Inflammatory macrophage (primary cell): ENCODE measurements at regions not wholly inside any gene's neighbourhood (a gene's known extent, or its start where the extent isn't known, plus 50 kb on each side); places are given as distances from the start of the nearest gene placed in this dataset.
"Not testable (repeated sequence)": the region's sequence is repeated elsewhere in the genome, so short reads cannot be mapped to it uniquely, and the experiment has no call there.

Experiments
- DNase-seq, 2 donors: peaks; one replicate each; pipeline ENCODE4 v3.0.0-alpha.2; 2020 to 2022

DNA sequence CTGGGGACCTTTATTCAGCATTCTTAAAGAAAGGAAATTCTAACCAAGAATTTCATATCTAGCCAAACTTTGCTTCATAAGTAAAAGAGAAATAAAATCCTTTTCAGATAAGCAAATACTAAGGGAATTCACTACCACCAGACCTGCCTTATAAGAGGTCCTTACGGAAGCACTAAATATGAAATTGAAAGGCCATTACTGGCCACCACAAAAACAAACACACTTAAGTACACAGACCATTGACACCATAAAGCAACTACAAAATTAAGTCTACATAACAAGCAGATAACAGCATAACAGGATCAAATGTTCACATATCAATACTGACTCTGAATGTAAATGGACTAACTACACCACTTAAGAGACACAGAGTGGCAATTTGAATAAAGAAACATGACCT lies 361.4 kb upstream of the POU5F2 start:
- no peak for DNase-seq

GRCh38 chr5:94097384-94097783 lies 356.0 kb upstream of the POU5F2 start:
- DNase-seq = not testable (repeated sequence)

DNA sequence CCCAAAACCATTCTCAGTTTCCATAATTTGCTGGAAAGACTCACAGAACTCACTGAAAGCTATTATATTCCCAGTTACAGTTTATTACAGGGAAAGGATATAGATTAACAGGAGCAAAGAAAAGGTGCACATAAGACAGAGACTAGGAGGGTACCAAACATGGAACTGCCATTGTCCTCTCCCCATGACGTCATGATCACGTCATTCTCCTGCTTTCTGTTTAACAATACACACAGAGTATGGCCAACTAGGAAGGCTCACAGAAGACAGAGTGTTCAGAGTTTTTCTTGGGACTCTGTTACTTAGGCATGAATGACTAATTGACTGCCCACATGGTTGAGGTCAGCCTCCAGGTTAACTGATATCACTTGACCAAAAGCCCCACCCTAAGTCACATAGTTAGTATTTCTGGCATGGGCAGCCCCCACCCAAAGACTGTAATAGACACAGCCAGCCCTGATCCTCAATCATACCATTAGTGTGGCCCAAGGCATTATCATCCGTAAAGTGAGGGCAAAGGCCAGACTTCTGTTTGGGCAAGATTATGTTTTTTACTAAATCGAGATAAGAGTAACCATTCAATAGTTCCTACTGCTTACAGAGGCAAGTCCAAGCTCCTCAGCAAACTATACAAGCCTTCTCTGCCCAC lies 353.5 kb upstream of the POU5F2 start:
- no peak for DNase-seq

DNA sequence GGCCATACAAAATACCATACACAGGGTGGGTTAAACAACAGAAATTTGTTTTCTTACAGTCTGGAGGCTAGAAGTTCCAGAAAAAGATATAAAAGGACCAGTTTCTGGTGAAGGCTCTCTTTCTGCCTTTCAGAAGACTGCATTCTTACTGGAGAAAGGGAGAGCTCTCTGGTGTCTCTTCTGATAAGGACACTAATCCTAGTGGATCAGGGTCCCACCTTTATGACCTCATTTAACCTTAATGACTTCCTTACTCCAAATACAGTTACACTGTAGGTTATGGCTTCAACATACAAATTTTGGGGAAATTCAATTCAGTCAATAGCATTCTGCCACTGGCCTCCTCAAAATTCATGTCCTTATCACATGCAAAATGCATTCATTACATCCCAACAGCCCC lies 351.9 kb upstream of the POU5F2 start:
- DNase-seq = no peak

GRCh38 chr5:94086635-94087034 lies 345.2 kb upstream of the POU5F2 start:
- DNase-seq = not testable (repeated sequence)

DNA sequence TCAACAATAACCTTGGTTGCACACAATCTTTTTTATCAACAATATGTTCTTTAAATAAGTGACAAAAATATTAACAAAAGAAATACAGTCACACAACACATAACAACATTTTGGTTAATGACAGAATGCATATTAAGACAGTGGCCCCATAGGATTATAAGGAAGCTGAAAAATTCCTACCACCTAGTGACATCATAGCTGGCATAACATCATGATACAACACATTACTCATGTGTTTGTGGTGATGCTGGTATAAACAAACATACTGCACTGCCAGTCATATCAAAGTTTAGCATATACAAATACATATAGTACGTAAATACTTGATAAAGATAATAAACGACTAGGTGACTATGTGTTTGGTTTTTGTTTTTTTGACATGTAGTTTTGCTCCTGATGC lies 344.8 kb upstream of the POU5F2 start:
- no peak for DNase-seq

- DNase-seq = no peak
Observed at GRCh38 chr5:94082405-94082804, 341.0 kb upstream of the POU5F2 start.

DNA sequence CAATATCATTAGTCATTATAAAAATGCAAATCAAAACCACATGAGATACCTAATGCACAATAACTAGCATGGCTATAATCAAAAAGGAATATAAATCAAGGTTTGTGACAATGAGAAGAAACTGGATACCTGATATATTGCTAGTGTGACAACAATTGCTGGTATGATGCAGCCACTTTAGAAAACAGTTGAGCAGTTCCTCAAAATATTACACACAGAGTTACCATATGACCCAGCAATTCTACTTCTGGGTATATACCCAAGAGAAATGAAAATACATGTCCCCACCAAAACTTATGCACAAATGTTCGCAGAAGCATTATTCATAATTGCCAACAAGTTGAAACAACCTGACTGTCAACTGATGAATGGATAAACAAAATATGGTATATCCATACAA lies 339.7 kb upstream of the POU5F2 start:
- no peak for DNase-seq

- DNase-seq = no peak
Observed at GRCh38 chr5:94080390-94080789, 339.0 kb upstream of the POU5F2 start.

GRCh38 chr5:94072116-94072515 lies 330.7 kb upstream of the POU5F2 start:
- no peak for DNase-seq

- no peak for DNase-seq
Observed at GRCh38 chr5:94066437-94067207, 325.2 kb upstream of the POU5F2 start.

DNA sequence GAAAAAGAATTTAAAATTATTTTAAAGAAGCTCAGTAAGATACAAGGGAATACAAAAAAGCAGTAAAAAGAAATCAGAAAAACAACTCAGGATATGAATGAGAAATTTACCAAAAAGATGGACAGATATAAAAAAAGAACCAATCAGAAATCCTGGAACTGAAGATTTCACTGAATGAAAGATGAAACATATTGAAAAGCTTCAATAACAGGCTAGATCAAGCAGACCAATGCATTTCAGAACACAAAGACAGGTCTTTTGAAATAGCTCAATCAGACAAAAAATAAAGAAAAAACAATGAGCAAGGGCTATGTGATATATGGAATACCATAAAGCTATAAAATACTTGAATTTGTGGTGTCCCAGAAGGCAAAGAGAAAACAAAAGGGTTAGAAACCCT lies 322.6 kb upstream of the POU5F2 start:
- DNase-seq = no peak

DNA sequence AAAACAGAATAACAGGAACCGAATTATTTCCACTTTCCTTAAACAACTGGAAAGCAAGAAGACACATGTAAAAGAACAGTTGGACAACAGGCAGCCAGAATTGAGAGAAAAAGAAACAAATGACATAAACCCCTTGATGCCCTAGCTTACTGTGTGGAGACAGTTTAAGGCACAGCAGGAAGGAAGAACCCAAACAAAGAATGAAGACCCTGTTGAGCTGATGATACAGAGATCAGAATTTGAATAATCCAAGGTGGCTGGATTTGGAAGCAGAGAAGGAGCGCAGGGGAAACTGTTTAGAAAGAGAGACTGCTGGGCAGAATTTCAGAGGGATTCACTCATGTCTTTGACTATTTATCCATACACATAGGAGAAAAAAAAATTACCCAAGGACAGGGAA lies 316.3 kb upstream of the POU5F2 start:
- no peak for DNase-seq

GRCh38 chr5:94057217-94057616 lies 315.8 kb upstream of the POU5F2 start:
- no peak for DNase-seq

GRCh38 chr5:94049307-94049922 lies 308.0 kb upstream of the POU5F2 start:
- not testable (repeated sequence) for DNase-seq

- no peak for DNase-seq
Observed at GRCh38 chr5:94045839-94046782, 304.7 kb upstream of the POU5F2 start.

- no peak for DNase-seq
Observed at GRCh38 chr5:94043311-94043710, 301.9 kb upstream of the POU5F2 start.

GRCh38 chr5:94040591-94041148 lies 299.3 kb upstream of the POU5F2 start:
- DNase-seq = no peak

GRCh38 chr5:94039101-94039500 lies 297.7 kb upstream of the POU5F2 start:
- no peak for DNase-seq

- no peak for DNase-seq
Observed at GRCh38 chr5:94031631-94032030, 290.2 kb upstream of the POU5F2 start.

- no peak for DNase-seq
Observed at GRCh38 chr5:94028001-94028400, 286.6 kb upstream of the POU5F2 start.

- no peak for DNase-seq
Observed at GRCh38 chr5:94027145-94027544, 285.7 kb upstream of the POU5F2 start.
